WTC11 (cell line): ENCODE measurements at regions not wholly inside any gene's neighbourhood (a gene's known extent, or its start where the extent isn't known, plus 50 kb on each side); places are given as distances from the start of the nearest gene placed in this dataset.

Experiments
- CREB1 ChIP-seq: sonication (generic); formaldehyde crosslinking; IDR thresholded peaks from 2 replicates; pipeline ENCODE4 v1.8.0; 2023; ENCODE audit warnings: mild to moderate bottlenecking, missing genetic modification reagents
- CTCF ChIP-seq: fragments of 200-600 bp; IDR thresholded peaks from 2 replicates; pipeline ENCODE4 v1.8.0; 2022; ENCODE audit warnings: antibody characterized with exemption
- KAT7 ChIP-seq: sonication (generic); formaldehyde crosslinking; IDR thresholded peaks from 2 replicates; pipeline ENCODE4 v1.8.1; 2023; ENCODE audit warnings: missing genetic modification reagents, mild to moderate bottlenecking, borderline replicate concordance
- MAX ChIP-seq: sonication (generic); formaldehyde crosslinking; IDR thresholded peaks from 2 replicates; pipeline ENCODE4 v1.8.0; 2022; ENCODE audit warnings: mild to moderate bottlenecking, missing genetic modification reagents
- MLX ChIP-seq: sonication (generic); formaldehyde crosslinking; IDR thresholded peaks from 2 replicates; pipeline ENCODE4 v1.8.1; 2023; ENCODE audit warnings: mild to moderate bottlenecking, missing genetic modification reagents, moderate library complexity
- PRDM15 ChIP-seq: sonication (generic); formaldehyde crosslinking; IDR thresholded peaks from 2 replicates; pipeline ENCODE4 v1.8.0; 2022; ENCODE audit warnings: missing genetic modification reagents
- SOX15 ChIP-seq: fragments of 250-450 bp; sonication (Bioruptor Pico); IDR thresholded peaks from 2 replicates; pipeline ENCODE4 v1.9.0; 2021; ENCODE audit warnings: mild to moderate bottlenecking
- TEAD4 ChIP-seq: sonication (generic); formaldehyde crosslinking; IDR thresholded peaks from 2 replicates; pipeline ENCODE4 v1.8.0; 2022; ENCODE audit warnings: mild to moderate bottlenecking, missing genetic modification reagents
- USF2 ChIP-seq: sonication (generic); formaldehyde crosslinking; IDR thresholded peaks from 2 replicates; pipeline ENCODE4 v1.8.1; 2023; ENCODE audit warnings: mild to moderate bottlenecking, missing genetic modification reagents, moderate library complexity
- ZBTB43 ChIP-seq: sonication (generic); formaldehyde crosslinking; IDR thresholded peaks from 2 replicates; pipeline ENCODE4 v1.8.1; 2023; ENCODE audit warnings: mild to moderate bottlenecking, missing genetic modification reagents
- ZNF138 ChIP-seq: sonication (generic); formaldehyde crosslinking; conservative IDR thresholded peaks from 2 replicates; pipeline ENCODE4 v1.8.1; 2022; ENCODE audit warnings: mild to moderate bottlenecking, moderate library complexity, missing genetic modification reagents

GRCh38 chr2:168336786-168337388 is 89.5 kb upstream of the STK39 start:
- TF ChIP-seq CREB1 (CRISPR knock-in tag) (no peak), MLX (CRISPR knock-in tag) (no peak), USF2 (CRISPR knock-in tag) (no peak), CTCF (peak; percentile 23; the same call in 1 of the 2 replicates), MAX (CRISPR knock-in tag) (no peak), KAT7 (no peak), ZBTB43 (CRISPR knock-in tag) (no peak), PRDM15 (no peak), ZNF138 (no peak), SOX15 (CRISPR knock-in tag) (no peak), TEAD4 (CRISPR knock-in tag) (no peak)
